COLO668 (cell line): ENCODE measurements at regions not wholly inside any gene's neighbourhood (a gene's known extent, or its start where the extent isn't known, plus 50 kb on each side); places are given as distances from the start of the nearest gene placed in this dataset.

ENCODE experiments used
- DNase-seq: peaks from one replicate; lab custom pipeline; 2025; ENCODE audit not compliant: unreplicated experiment; lab: John Stamatoyannopoulos, UW

DNA sequence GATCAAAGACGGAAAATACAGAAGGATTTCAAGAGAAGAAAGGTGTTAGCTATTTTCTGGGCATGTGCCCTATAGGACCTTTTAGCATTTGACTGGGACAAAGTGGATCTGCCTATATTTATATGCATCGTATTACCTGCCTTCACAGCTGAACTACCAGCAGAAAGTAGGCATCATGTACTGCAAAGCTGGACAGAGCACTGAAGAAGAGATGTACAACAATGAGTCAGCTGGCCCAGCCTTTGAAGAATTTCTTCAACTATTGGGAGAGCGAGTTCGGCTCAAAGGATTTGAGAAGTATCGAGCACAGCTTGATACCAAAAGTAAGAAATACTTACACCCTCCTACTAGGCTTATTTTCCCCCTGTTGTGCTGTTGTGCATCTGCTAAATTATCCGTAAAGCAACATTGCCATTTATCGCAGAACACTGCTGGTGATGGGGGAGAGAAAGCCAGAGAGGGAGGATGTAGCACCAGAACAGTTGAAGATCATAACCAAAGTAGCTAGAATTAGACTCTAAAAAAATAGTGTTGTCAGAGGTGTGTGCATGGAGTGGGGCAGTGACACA, 282.0 kb upstream of the RGS6 start:
- DNase-seq: no peak

DNA sequence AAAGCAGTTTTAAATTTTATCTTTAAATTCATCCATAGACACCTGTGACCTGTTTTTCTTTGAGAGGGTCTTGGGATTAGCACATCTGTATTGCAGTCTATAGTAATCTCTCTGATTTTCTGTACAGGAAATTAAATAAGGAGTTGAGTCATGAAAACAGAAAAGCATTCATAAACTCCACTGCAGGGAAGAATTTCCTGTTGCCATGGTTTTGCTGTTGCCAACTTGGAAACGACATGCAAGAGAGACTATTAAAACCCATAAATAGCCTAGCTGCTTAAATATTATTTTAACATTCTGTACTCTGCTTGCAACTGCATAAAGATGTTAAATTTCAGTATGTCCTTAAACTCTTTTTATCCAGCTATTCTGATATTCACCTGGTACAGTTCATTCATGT, 281.0 kb upstream of the RGS6 start:
- DNase-seq: no peak

DNA sequence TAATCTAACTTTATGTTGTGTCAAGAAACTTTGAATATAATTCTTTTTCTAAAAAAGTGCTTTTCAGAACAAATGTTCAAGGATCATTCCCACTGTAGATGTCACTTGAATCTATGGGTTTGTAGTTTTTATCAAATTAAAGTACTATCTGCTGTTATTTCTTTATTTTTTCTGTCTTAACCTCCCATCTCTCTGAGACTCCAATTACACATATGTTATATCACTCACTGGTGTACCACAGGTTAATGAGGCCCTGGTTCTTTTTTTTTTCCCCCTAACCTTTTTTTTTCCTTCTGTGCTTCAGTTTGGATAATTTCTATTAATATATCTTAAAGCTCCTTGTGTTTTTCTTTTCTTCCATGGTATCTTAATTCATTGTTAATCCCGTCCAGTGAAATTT, 279.9 kb upstream of the RGS6 start:
- DNase-seq: no peak

DNA sequence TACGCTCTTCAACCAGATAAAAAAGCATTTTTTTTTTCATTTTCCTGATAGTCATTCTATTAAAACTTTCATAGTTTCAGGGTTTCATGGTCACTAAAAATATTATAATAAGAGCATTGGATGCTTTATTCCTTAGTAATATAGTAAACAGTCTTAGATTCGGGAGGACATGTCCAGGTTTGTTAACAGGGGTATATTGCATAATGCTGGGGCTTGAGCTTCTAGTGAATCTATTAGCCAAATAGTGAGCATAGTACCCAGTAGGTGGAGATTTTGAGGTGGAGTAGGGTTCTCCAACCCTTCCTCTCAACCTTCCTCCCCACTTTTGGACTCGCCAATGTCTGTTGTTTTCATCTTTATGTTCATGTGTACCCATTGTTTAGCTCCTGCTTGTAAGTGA, 277.4 kb upstream of the RGS6 start:
- no peak for DNase-seq

DNA sequence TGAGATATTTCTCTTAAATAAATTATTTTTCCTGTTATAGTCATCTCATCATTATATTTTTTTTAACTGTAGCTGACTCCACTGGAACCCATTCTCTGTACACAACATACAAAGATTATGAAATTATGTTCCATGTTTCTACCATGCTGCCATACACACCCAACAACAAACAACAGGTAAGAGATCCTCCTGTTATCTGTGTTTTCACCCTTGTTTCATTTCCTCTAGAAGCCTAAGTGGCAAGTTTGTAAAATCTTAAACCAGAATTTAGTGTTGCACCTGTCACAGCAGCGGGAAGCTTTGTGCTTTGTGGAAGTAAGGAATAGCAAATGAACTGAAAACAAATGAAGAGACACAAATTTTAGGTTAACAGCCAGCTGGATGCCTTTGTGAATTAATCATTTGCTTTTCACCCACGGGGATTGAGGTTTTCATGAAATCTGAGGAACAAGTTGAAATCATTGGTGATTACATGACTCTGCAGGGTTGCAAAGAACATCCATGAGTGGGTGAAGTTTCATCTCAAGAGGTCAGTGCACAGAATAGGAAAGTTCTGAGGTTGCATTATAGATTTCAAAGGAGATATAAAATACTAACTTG, 273.9 kb upstream of the RGS6 start:
- DNase-seq: no peak

DNA sequence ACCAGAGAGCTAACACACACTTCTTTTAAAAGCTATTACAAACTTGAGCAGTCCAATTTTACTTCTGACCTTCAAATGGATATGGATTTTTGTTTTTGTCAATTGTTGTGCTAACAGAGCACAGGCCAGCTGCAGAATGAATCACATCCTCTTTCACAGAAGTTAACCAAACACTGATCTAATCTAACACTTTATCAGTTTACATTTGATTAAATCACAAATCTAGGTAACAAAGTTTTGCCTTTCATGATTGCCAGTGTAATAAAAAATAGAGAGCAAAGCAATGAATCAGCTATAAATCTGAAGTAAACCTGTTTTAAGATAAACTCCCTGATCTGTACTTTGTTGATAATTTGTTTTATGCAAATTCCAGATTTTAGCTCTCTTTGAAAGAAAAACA, 273.1 kb upstream of the RGS6 start:
- no peak for DNase-seq

DNA sequence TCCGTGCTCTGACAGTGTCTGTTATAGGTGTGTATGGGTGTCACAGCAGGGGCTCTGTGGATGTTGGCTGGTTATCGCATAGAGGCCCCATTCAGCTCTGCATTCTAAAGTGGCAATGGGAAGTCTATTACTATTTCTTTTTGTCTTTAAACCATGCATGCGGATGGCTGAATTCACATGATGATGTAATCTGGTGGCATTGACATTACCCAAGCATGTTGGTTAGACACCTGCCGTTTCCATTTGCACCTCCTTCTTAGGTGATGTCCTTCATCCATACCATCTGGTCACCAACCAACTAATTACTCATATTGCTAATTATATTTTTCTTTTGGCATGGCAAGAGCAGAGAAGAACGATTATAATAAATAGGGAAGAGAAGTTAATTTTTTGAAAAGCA, 270.8 kb upstream of the RGS6 start:
- no peak for DNase-seq

DNA sequence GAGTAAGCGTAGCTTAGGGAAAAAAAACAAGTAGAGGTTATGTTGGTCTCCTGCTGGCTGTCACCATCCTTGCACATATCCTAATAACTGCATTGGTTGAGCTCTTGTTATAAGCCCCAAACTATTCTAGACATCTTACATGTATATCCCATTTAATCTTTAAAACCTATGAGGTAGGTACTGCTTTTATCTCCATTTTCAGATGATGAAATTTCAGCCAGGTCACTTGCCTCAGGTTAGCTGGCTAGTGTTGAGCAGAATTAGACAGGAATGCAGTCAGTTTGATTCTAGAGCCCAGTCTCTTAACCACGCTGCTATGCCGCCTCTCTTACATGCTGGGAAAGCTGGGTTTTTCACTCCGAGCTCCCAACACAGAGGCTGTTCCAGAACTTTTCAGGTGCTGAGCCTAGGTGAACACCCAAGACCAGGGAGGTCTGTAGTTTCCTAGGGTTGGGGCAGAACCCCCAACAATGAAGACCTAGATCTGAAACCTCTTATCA, 269.9 kb upstream of the RGS6 start:
- DNase-seq: no peak

DNA sequence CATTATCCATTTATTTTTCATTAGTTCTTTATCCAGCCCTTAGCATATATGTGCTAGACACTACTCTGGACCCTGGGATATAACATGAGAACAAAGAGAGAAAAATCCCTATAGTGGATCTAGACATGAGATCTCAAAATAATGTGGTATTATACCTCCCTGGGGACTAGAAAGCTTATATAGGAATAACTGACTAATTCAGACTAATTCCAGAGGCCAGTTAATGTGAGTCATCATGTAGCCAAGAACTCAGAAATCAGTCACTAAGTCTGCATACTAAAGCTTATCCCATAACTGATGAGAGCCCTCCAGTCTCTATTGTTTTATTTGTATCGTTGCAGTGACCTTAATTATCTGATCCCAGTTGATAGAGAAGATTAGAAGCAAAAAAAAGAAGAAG, 267.1 kb upstream of the RGS6 start:
- DNase-seq: no peak

DNA sequence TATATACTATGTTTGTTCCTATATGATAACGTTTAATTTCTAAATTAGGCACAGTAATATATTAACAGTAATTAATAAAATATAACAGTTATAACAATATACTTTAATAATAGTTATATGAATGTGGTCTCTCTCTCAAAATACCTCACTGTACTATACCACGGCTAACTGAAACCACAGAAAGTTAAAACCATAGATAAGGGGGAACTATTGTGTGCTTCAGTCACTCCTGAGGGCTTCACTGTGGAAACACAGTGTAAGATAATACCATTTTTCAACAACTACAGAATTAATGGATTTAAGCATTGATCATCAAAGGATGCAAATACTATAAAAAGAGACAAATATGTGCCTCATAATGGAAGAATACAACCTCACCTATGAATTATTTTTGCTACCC, 266.4 kb upstream of the RGS6 start:
- DNase-seq: no peak

DNA sequence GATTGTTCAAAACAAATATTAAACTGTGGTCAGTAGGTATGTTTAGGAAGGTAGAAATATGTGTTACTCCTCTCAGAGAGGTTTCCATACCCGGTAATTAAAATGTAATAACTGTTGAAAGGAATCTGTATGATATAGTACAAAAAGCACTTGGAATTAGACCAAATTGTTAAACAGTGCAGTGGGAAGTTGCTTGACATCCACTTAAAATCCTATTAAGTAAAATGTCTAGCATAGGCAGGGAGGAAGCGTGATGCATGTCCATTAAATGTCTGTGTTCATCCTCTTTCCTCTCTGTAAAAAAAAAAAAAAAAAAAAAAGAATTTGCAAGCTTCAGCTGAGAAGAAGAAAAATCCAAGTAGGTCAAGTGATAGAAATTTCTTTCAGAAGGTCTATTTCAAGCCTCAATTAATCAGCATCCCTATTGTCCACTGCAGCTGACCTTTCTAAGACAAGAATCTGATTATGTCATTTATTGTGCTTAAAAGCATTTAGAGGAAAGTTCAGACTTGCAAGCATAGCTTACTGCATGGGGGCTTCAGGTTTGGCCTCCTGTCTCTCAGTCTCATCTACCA, 265.6 kb upstream of the RGS6 start:
- DNase-seq: no peak

DNA sequence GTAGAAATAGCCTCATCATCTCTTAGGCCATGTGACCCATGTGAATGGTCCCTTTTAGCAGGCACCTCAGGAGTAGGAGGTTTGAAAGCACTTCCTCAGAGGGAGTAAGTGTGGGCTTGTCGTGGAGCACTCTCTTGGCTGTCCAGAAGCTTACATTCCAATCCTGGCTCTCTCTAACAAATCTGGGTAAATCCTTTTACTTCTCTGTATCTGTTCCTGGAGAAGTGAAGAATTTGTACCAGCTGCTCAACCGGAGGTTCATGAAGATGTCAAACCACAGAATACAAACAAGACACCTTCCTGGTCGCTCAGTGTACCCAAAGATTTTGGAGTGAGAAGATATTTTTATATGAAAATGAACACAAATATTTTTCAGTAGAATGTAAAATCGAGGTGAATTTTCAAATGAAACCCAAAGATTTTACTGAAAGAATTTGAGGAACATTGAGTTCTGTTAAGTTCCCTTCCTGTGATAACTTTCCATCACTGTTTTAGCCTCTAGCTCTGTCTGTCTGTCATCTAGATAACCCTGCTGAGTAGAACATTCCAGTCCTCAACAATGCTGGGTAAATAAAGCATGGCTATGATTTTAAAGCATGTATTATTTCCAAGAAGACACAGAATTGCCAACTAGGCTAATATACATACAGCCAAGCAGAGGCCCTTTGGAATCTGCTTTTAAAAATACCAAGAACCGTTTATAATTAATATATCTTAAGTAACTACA, 263.9 kb upstream of the RGS6 start:
- DNase-seq: no peak

DNA sequence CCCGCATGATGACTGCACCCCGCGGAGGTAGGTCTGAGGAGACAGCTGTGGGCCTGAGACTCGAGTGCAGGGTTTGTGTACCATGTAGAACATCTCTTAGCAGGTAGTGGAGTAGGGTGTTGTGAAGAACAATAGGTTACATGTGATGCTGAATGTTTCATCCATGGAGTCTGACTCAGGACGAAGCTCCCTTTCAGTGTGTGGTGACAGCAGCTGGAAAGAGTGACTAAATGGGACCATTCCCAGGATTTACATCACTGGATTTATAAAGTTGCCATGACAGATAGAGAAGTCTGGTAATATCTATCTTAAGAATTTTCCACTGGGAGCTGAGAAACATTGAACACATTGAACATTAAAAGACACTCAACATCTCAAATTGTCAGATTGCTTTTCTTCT, 259.6 kb upstream of the RGS6 start:
- no peak for DNase-seq

DNA sequence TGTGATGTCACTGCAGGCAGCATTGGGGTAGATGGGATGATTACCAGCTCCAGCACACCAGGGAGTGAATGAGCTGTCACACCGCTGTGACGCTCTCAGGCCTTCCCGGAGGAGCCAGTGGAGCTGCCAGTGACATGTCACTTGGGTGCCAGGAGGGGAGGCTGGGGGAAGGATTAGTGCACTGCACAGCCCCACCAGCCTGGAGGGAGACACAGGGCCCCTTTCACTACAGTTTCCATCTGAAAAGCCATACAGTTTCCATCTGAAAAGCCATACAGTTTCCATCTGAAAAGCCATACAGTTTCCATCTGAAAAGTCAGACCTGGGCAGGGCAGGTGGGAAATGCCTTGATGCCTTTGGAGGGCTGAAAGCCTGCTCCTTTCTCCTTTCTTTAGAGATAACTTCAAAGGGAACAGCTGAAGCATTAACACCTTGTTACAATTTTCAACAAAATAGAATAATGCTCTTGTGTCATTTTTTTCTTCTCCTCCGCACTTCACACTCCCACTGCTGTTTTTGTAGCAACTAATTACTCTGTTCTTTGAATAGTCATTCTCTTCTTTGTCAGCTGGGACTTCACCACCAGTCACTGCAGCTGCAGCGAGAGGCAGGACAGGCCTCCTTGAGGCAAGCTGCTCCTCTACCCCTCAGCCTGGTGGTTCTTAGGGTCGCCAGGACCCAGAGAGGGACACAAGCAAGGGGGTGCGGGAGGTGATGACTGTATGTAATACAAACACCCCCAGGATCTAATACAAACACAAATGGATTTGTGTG, 256.9 kb upstream of the RGS6 start:
- no peak for DNase-seq

DNA sequence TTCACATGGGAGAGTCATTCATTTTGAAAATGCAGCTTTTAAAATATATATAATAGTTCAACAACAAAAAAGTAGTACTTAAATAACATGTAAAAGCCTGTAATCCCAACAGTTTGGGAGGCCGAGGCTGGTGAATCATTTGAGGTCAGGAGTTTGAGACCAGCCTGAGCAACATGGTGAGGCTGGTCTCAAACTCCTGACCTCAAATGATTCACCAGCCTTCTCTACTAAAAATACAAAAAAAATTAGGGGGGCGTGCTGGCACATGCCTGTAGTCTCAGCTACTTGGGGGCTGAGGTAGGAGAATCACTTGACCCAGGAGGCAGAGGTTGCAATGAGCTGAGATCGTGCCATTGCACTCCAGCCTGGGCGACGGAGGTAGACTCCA, 256.3 kb upstream of the RGS6 start:
- DNase-seq: no peak

DNA sequence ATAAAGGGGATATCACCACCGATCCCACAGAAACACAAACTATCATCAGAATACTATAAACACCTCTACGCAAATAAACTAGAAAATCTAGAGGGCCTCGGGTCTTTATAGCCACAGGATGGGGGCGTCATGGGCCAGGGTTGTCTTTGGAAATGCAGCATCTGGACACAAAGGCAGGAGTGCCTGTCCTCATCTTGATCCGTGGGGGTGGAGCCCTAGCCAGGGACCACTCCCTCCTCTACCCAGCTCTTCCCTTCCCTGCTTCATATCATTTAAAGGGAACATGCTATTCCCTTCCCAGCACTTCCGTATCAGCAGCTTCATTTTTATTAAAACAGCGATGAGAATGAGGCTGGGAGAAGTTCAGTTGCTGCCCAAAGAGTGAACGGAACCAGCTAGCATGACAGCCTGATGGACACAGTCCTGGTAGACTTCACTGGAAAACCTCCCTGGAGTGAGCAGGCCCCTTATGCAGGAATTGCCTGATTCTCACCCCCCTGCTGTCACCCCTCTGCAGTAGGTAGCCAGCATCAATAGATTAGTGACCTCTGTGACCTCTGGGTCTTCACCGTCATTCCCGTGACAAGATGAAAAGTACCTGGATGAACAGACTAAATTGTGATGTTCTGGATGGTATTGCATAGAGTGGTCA, 251.4 kb upstream of the RGS6 start:
- DNase-seq: no peak

DNA sequence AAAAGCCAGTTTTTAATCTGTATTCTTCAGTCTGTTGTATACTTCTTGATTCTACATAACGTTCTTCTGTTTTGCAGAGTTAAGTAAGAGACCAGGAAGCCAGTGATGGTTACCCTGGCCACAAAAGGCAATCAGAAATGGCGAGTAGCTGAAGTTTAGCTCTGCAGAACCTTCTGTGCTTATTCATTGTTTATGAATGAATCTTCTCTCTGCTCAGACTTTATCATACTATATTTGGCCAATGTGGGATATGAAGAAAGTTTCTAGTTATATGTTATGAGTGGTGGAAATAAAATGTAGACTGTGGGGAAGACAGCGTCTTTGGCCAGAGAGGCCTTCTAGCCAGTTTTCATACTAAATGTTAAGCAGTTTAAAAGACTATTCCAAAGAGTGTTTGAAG, 249.9 kb upstream of the RGS6 start:
- DNase-seq: no peak

DNA sequence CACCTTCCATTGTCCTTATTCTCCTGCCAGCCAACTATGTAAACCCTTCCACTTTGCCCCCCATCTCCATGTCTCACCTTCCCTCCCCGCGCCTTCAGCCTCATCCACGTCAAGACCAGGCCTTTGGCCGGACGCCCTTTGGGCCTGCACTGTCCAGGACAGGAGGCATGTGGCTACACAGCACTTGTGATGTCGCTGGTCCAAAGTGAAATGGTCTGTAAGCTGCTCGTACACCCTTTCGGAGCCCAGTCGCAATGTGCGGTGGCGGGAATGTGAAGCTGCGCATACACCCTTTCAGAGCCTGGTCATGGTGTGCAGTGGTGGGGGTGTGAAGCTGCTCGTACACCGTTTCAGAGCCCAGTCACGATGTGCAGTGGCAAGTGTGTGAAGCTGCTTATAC, 247.9 kb upstream of the RGS6 start:
- DNase-seq: no peak

DNA sequence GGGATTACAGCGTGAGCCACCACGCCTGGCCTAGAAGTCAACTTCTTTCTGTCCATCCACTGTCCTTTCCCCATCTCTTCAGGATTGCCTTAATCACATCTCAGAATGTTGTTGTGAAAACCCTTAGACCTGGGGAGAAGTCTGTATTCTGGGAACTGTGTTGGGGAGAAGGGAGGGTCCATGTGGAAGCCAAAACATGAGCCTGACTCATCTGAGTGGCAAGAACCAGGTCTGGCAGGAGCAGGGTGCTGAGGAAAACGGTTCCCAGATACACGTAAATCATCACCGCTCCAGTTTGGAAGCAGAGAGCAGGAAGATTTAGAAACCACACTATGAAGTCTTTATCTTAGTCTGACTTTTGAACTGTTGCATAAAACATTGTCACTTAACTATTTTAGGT, 245.6 kb upstream of the RGS6 start:
- no peak for DNase-seq

DNA sequence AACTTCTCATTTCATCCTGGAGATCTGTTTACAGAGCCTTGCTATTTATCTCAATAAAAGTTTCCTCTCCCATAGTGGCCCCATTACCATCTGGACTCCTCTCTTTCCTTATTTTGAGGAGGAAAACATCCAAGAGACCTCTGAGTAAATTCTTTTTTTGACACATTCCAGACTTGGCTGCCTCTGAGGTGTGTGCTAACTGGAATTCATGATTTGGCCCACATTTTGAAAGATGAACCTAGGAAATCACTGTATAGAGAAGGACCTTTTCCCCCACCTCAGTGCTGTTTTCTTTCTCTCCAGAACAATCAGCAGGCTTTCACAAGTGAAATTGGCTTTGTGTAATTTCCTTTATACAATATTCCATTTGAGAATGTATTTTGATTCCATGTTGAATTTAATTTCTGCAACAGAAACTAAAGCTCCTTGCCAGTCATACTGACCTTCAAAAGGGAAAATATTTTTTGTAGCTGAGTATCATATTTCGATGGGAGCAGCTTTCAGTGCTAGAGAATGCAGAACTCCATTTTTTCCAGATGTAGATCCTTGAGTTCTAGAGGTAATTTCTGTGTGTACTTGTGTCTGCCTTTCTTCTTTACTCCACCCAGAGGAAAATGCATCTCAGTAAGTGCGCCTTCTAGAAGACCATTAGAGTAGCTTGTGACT, 244.9 kb upstream of the RGS6 start:
- no peak for DNase-seq

DNA sequence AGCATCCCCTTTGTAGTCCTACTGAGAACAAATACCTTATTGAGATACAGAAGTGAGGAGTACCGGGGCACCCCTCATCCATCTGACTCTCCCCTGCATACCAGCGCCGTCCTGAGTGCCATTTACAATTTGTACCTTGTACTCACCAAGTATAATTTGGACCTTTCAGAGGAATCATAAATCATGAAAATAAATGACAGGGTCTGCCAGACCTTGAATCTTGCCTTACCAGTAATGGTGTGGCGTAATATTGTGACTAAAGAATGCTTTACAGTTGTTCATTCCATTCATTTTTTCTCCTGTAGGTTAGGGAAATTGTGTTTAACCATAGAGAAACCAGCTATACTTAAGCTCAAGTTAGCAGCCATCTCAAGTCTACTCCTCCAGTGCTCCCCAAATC, 243.7 kb upstream of the RGS6 start:
- DNase-seq: no peak
